Stomach (tissue), 8 donors: ENCODE measurements at regions not wholly inside any gene's neighbourhood (a gene's known extent, or its start where the extent isn't known, plus 50 kb on each side); places are given as distances from the start of the nearest gene placed in this dataset.
"Not testable (repeated sequence)": the region's sequence is repeated elsewhere in the genome, so short reads cannot be mapped to it uniquely, and the experiment has no call there.

Experiments
- DNase-seq, 2 donors: peaks; one replicate each; pipeline versions ENCODE4 v3.0.0 to v3.0.0-alpha.2; 2013 to 2019
- H3K27ac ChIP-seq, 5 donors: fragments of 200-600 bp in 4 of 5; sonication (generic) in 4 of 5; one replicate each; pipeline ENCODE4 v1.5.1; 2013 to 2019; ENCODE audit warnings: mild to moderate bottlenecking in 1 of 5, moderate library complexity in 1 of 5
- H3K27me3 ChIP-seq, 3 donors: fragments of 200-600 bp; sonication (generic); one replicate each; pipeline ENCODE4 v1.5.1; 2017 to 2019; ENCODE audit warnings: mixed run types in 1 of 3
- H3K36me3 ChIP-seq, 4 donors: fragments of 200-600 bp; sonication (generic); 1 replicate in 3 of 4; 2 replicates in 1 of 4; pipeline ENCODE4 v1.5.1; 2016 to 2019
- H3K4me1 ChIP-seq, 4 donors: fragments of 200-600 bp; sonication (generic); one replicate each; pipeline ENCODE4 v1.5.1; 2016 to 2019
- H3K4me3 ChIP-seq, 4 donors: fragments of 200-600 bp; sonication (generic) in 3 of 4; one replicate each; pipeline ENCODE4 v1.5.1; 2016 to 2019; ENCODE audit warnings: mild to moderate bottlenecking in 1 of 4
- H3K9me3 ChIP-seq, 4 donors: fragments of 200-600 bp; sonication (generic); one replicate each; pipeline ENCODE4 v1.5.1; 2016 to 2019
- EP300 ChIP-seq: sonication (generic); formaldehyde crosslinking; IDR thresholded peaks from one replicate; pipeline ENCODE4 v1.6.1; 2017; ENCODE audit warnings: antibody characterized with exemption
- POLR2A ChIP-seq, 4 donors: fragments of 450-650 bp; IDR thresholded peaks; one replicate each; pipeline ENCODE4 v1.6.1; 2016; ENCODE audit warnings: antibody characterized with exemption in 4 of 4, control low read depth in 2 of 4, mild to moderate bottlenecking in 1 of 4, moderate library complexity in 1 of 4
- POLR2AphosphoS5 ChIP-seq, 3 donors: sonication (generic); formaldehyde crosslinking; IDR thresholded peaks; one replicate each; pipeline ENCODE4 v1.6.1; 2016; ENCODE audit warnings: antibody characterized with exemption in 3 of 3
- WGBS, 5 donors: extraction: QIAGEN DNeasy Blood & Tissue Kit in 3 of 5; methylation state at CpG; one replicate each; pipeline versions ENCODE4 v1.1.5 to v1.1.7; 2013 to 2018; 5-methylcytosine and 5-hydroxymethylcytosine counted together
- intact Hi-C: fragments of 100-400 bp; cut with DNase I; formaldehyde crosslinking; loops from one replicate; pipeline ENCODE4 v1.15.1; 2023; ENCODE audit warnings: low total_unique reads
- TF ChIP-seq, protein P1 (sequence below), 7 experiments: fragments of 450-650 bp in 4 of 7; fragments of 200-600 bp in 3 of 7; sonication (generic) in 3 of 7; IDR thresholded peaks; one replicate each; pipeline ENCODE4 v1.5.1; 2016 to 2019; ENCODE audit warnings: antibody characterized with exemption in 7 of 7, control low read depth in 2 of 7, mild to moderate bottlenecking in 1 of 7
- donor health status: healthy with polysubstance abuse.
- donor health status: Bipolar disorder and iron deficiency.
- donor health status: healthy.

DNA sequence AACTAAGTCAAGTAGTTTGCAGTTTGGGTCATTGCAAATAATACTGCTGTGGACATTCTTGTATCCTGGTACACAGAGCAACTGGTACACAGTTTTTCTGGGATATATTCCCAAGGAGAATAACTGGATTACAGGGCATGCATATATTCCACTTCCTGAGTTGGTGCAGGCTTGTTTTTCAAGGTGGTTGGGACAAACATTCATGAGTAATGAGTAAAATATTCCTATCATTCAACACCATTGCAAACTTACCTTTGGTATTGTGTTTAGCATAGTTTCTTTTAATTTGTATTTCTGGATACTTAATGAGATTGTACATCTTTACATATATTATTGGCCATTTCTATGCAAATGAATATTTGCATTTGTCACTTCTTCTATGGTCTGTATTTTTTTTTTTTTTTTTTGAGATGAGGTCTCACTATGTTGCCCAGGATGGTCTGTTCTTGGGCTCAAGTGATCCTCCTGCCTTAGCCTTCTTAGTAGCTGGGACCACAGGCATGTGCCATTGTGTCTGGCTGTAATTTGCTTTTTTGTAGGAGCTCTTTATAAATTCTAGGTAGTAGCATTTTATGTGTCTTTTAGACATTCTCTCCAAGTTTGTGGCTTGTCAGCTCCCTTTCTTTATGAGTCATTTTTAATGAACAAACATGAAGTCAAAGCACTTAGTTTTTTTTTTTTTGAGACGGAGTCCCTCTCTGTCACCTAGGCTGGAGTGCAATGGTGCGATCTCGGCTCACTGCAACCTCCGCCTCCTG lies 158.7 kb downstream of the SOX4 start:
- no peak overlapping the region for H3K4me3 ChIP-seq
- TF ChIP-seq, protein P1, sequence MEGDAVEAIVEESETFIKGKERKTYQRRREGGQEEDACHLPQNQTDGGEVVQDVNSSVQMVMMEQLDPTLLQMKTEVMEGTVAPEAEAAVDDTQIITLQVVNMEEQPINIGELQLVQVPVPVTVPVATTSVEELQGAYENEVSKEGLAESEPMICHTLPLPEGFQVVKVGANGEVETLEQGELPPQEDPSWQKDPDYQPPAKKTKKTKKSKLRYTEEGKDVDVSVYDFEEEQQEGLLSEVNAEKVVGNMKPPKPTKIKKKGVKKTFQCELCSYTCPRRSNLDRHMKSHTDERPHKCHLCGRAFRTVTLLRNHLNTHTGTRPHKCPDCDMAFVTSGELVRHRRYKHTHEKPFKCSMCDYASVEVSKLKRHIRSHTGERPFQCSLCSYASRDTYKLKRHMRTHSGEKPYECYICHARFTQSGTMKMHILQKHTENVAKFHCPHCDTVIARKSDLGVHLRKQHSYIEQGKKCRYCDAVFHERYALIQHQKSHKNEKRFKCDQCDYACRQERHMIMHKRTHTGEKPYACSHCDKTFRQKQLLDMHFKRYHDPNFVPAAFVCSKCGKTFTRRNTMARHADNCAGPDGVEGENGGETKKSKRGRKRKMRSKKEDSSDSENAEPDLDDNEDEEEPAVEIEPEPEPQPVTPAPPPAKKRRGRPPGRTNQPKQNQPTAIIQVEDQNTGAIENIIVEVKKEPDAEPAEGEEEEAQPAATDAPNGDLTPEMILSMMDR (IDR thresholded peaks at IDR 0.05), result no peak
- TF ChIP-seq POLR2AphosphoS5 (IDR thresholded peaks at IDR 0.05) (no peak), POLR2A (IDR thresholded peaks at IDR 0.05) (no peak), EP300 (no peak)
- H3K27me3 ChIP-seq, result no peaks in the 10 kb centered on the region
- H3K9me3 ChIP-seq, result no peaks in the 10 kb centered on the region
- intact Hi-C loops, result no loop called here
- H3K27ac ChIP-seq, result no peak overlapping the region
- peaks cover 8 to 26% (median 17%) of the 10 kb centered on the region in 4 donors for H3K4me1 ChIP-seq
- no peaks in the 10 kb centered on the region for H3K36me3 ChIP-seq
- no peak for DNase-seq
- 83 to 91% (median 86%) methylated on average over 4 of the region's 4 CpGs for WGBS, 5 donors

DNA sequence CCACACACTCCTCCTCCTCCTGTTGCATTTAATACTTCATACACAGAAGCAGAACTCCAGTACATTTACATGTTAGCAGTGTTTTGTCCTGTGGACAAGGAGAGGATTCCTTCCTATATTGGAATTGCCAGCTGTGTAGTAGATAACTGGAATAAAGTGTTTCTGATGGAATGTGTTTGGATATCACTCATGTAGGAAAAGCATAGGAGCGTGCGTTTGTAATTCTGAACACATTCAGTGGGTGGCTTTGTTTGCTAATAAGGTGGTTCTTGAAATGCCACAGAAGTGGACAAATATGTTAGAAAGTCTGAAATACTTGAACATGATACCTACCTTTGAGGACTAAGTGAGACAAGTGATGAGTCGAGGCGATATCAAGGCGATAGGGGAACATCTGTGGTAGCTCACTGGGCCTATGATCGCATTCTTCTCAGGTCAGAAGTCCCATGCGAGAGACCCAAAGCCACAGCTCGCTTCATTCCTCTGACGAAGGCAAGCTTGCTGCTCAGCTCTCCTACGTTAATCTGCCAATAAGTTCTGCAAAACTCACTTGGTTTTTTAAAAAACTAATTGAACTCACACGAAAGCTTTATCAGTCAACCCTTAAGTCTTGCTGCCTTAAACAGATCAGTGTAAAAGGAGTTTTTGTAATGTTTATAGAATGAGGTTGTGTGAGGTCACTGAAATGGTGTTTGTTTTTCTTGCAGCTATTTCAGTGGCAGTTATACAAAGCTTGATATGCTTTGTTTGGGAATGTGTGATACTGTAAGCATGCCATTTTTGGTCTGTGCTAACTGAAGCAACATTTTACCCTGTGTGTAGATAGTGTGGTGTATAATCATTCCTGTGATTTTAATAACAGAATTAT lies 159.9 kb downstream of the SOX4 start:
- 12 to 41% (median 23%) methylated on average over 11 of the region's 11 CpGs for WGBS, 5 donors
- Histone ChIP-seq H3K4me3 (no peak overlapping the region), H3K27ac (peak overlapping the region in 4 of 5 donors; percentile 6 to 45 (median 18)), H3K27me3 (no peaks in the 10 kb centered on the region), H3K9me3 (no peaks in the 10 kb centered on the region), H3K36me3 (no peaks in the 10 kb centered on the region), H3K4me1 (peaks cover 8 to 26% (median 17%) of the 10 kb centered on the region in 4 donors)
- intact Hi-C loops, result no loop called here
- peak in 1 of 2 donors; percentile 53 for DNase-seq
- TF ChIP-seq, protein P1 (IDR thresholded peaks at IDR 0.05), result no peak
- TF ChIP-seq POLR2AphosphoS5 (IDR thresholded peaks at IDR 0.05), result peak in 1 of 3 donors; percentile 38

DNA sequence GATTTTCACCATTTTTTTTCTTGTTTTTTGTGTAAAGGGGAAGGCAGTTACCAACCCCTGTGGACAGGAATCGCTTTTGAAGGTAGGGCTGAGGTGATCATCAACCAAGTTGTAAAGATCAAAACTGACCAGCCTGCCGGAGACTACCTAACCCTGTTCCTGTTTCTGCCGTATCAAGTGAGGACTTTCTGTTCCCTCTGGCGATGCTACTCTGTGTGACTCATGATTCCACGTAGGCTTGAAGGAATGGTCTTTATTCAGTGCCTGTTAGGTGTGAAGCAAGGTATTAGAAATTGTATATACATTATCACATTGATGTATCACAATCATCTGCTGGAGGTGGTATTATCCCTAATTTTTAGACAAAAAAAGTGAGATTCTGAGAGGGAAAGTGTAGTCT lies 161.3 kb downstream of the SOX4 start:
- Histone ChIP-seq H3K27me3 (no peaks in the 10 kb centered on the region), H3K27ac (no peak overlapping the region), H3K36me3 (no peaks in the 10 kb centered on the region), H3K4me3 (no peak overlapping the region), H3K9me3 (no peaks in the 10 kb centered on the region), H3K4me1 (peaks cover 8 to 26% (median 17%) of the 10 kb centered on the region in 4 donors)
- TF ChIP-seq EP300 (peak; percentile 28), POLR2AphosphoS5 (IDR thresholded peaks at IDR 0.05) (peak in 1 of 3 donors; percentile 33), POLR2A (IDR thresholded peaks at IDR 0.05) (no peak)
- TF ChIP-seq, protein P1 (IDR thresholded peaks at IDR 0.05), result no peak
- intact Hi-C loops, result no loop called here
- 59 to 87% (median 81%) methylated on average over 5 of the region's 5 CpGs for WGBS, 5 donors
- DNase-seq, result no peak

DNA sequence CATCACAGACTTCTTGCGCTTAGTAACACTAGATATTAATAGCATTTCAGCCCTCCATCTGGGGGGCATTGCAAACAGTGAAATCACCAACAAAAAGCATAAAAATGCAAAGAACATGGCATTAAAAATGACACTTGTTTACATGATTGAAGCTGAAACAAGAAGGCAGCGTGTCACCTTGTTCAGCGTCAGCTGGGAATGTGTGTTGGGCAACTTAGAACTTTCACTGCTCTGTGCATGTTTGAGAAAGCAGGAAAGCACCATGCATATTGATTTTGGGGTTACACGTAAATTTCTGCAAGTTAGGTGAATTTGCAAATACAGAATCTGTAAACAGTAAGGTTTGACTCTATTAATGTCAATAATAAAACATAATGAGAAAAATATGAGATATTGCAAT lies 162.9 kb downstream of the SOX4 start:
- intact Hi-C loops, result no loop called here
- no peaks in the 10 kb centered on the region for H3K27me3 ChIP-seq
- H3K36me3 ChIP-seq, result no peaks in the 10 kb centered on the region
- H3K4me1 ChIP-seq, result peaks cover 8 to 26% (median 17%) of the 10 kb centered on the region in 4 donors
- H3K27ac ChIP-seq, result no peak overlapping the region
- DNase-seq, result no peak
- H3K9me3 ChIP-seq, result no peaks in the 10 kb centered on the region
- WGBS, 5 donors, result 87 to 97% (median 93%) methylated on average over 4 of the region's 4 CpGs
- TF ChIP-seq POLR2AphosphoS5 (IDR thresholded peaks at IDR 0.05) (no peak), POLR2A (IDR thresholded peaks at IDR 0.05) (no peak), EP300 (no peak)
- TF ChIP-seq, protein P1 (IDR thresholded peaks at IDR 0.05), result no peak
- no peak overlapping the region for H3K4me3 ChIP-seq

DNA sequence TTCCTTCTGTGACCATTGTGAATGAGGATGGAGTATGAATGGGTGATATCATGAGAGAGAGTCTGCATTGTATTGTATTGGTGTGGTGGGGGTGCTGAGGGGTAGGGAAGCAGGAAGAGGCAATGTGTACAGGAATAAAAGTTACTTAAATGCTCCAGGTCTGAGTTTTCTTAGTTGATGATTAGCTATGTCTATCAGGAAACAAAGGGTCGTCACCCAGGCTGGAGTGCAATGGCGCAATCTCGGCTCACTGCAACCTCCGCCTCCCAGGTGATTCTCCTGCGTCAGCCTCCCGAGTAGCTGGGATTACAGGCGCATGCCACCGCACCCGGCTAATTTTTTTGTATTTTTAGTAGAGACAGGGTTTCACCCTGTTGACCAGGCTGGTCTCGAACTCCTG lies 163.8 kb downstream of the SOX4 start:
- H3K9me3 ChIP-seq, H3K27me3 ChIP-seq, H3K4me3 ChIP-seq, H3K27ac ChIP-seq, DNase-seq, intact Hi-C loops, H3K36me3 ChIP-seq: not testable (repeated sequence)
- 87 to 93% (median 89%) methylated on average over 10 of the region's 10 CpGs for WGBS, 5 donors
- H3K4me1 ChIP-seq, result peaks cover 8 to 26% (median 17%) of the 10 kb centered on the region in 4 donors
